Right cardiac atrium (tissue), 5 donors: ENCODE measurements at regions not wholly inside any gene's neighbourhood (a gene's known extent, or its start where the extent isn't known, plus 50 kb on each side); places are given as distances from the start of the nearest gene placed in this dataset.
A peak's percentile ranks its signal among the peaks of the same experiment; 100 is the strongest.

ENCODE experiments used
- ATAC-seq, 2 donors: fragments of 200-7000 bp; cut with Tn5 transposase; one replicate each; pipeline versions ENCODE4 v1.8.0 to v1.9.1; 2020; ENCODE audit warnings: moderate library complexity in 2 of 2, mild to moderate bottlenecking in 1 of 2
- DNase-seq, 3 donors: peaks; one replicate each; pipeline ENCODE4 v3.0.0-alpha.2; 2020
- H3K27ac ChIP-seq: one replicate; pipeline ENCODE4 v1.5.1; 2013; ENCODE audit warnings: mild to moderate bottlenecking, low read length, control low read depth, moderate library complexity
- H3K27me3 ChIP-seq: one replicate; pipeline ENCODE4 v1.6.1; 2013; ENCODE audit not compliant: control insufficient read depth, insufficient read depth
- H3K4me1 ChIP-seq: one replicate; pipeline ENCODE4 v1.6.1; 2013; ENCODE audit warnings: low read length; ENCODE audit not compliant: control insufficient read depth, insufficient read depth
- H3K4me3 ChIP-seq: one replicate; pipeline ENCODE4 v1.5.1; 2013; ENCODE audit warnings: low read length, control low read depth
- H3K9me3 ChIP-seq: one replicate; pipeline ENCODE4 v1.6.1; 2013; ENCODE audit warnings: low read length; ENCODE audit not compliant: control insufficient read depth
- WGBS: extraction: QIAGEN DNeasy Blood & Tissue Kit; methylation state at CpG from one replicate; pipeline ENCODE4 v1.1.7; 2013; 5-methylcytosine and 5-hydroxymethylcytosine counted together
- intact Hi-C, 4 donors: fragments of 100-400 bp; cut with DNase I; formaldehyde crosslinking; loops; one replicate each; pipeline versions ENCODE4 v1.11.0 to v1.14.0; 2022 to 2023
- donor health status: healthy with polysubstance abuse.
- donor health status: DM: no; HTN: yes; CAD: no.
- donor health status: DM: no; HTN: no; CAD: no.
- donor health status: DM: no; HTN: yes; CAD: no; lungs with severe emphysema.
- donor health status: DM: yes; HTN: yes; CAD: no.

DNA sequence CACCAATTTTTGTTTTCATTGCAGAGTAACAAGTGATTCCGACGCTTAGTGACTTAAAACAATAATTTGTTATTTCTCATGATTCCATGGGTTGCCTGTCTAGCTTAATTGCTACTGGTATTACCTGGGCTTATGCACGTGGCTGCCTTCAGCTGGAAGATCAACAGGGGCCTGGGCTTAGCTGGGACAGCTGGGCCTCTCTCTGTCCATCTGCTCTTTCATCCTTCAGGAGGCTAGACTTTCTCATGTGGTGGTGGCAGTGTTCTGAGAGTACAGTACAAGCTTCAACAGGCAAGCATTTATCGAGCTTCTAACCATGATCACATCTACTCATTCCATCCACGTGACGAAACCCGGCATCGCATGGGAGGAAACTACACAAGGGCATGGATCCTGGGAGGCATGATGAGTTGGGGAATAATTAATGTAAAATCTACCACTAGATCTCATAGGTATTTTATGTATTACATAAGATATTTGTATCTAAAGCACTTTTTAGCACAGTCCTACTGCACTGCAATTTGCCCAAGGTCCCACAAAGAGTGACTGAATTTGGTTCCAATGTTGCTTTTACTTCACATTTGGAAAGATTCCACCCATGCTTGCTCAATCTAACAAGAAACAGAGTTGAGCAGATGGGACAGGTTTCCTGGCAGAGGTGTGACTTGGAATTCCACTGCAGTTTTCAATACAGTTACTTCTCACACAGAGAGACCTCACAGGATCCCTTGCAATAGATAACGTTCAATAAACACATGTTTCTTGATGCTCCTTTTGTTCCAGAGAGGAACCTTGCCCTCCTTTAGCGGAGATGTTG lies 153.1 kb upstream of the FRMD6 start:
- no peak for ATAC-seq
- 84% methylated on average over 10 of the region's 10 CpGs for WGBS
- intact Hi-C loops = no loop called here

DNA sequence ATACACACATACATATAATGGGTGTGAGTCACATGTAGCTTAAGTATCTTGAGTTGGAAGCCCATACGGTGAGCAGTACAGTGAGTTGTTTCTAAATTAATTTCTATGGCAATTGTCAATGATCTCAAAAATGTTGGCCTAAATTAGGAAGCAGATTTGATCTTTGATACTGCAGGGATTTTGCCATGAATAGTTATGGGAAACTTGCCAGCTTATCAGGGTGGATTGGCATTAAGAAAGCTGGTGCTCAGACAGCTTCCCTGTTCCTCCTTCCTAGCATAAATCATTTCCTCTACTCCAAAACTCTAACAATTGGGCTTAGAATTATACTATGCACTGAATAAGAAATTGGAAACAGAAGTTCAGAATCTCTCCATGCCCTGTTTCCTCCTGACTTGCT lies 150.9 kb upstream of the FRMD6 start:
- intact Hi-C loops = no loop called here
- Histone ChIP-seq H3K4me1 (no peaks in the 10 kb centered on the region), H3K27me3 (no peaks in the 10 kb centered on the region), H3K4me3 (no peak overlapping the region), H3K9me3 (no peaks in the 10 kb centered on the region), H3K27ac (no peak overlapping the region)
- WGBS = 74% methylated on average over 1 of the region's 1 CpG
- DNase-seq (no peak), ATAC-seq (no peak)

More for the DNA sequence above, 153.1 kb upstream of the FRMD6 start:
- no peaks in the 10 kb centered on the region for H3K9me3 ChIP-seq
- no peaks in the 10 kb centered on the region for H3K27me3 ChIP-seq
- H3K27ac ChIP-seq = no peak overlapping the region
- H3K4me1 ChIP-seq = no peaks in the 10 kb centered on the region
- H3K4me3 ChIP-seq = no peak overlapping the region
- DNase-seq = no peak

DNA sequence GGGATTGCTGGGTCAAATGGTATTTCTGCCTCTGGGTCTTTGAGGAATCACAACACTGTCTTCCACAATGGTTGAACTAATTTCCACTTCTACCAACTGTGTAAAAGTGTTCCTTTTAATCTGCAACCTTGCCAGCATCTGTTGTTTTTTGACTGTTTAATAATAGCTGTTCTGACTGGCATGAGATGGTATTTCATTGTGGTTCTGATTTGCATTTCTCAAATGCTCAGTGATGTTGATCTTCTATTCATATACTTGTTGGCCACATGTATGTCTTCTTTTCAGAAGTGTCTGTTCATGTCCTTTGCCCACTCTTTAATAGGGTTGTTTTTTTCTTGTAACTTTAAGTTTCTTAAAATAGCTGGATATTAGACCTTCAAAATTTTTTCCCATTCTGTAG lies 150.0 kb upstream of the FRMD6 start:
- ATAC-seq = no peak

DNA sequence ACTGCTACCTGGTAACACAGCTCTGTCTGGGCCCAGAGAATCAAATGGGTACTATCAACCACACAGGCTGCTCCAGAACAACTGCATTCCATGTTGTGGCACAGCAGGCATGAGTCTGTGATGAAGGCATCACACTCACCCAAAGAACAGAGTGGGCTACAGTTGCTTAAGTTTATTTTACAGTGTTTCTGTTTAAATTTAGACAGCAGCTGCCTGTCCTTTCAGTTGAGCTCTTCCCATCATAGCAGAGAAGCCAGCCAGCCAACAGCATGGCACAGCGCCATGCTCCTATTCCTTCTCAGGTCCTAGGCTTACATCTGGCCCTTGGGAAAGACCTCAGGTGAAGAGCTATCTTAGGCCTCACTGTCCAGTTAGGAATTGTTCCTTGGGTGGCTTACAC lies 147.0 kb upstream of the FRMD6 start:
- Histone ChIP-seq H3K9me3 (no peaks in the 10 kb centered on the region), H3K27me3 (no peaks in the 10 kb centered on the region), H3K4me1 (no peaks in the 10 kb centered on the region), H3K4me3 (no peak overlapping the region), H3K27ac (no peak overlapping the region)
- no peak for DNase-seq
- WGBS = 100% methylated on average over 1 of the region's 1 CpG
- intact Hi-C loops = no loop called here
- ATAC-seq = no peak

More for the DNA sequence above, 150.0 kb upstream of the FRMD6 start:
- no peaks in the 10 kb centered on the region for H3K27me3 ChIP-seq
- H3K27ac ChIP-seq = no peak overlapping the region
- intact Hi-C loops = no loop called here
- no peaks in the 10 kb centered on the region for H3K4me1 ChIP-seq
- no peak overlapping the region for H3K4me3 ChIP-seq
- DNase-seq = no peak
- no peaks in the 10 kb centered on the region for H3K9me3 ChIP-seq

DNA sequence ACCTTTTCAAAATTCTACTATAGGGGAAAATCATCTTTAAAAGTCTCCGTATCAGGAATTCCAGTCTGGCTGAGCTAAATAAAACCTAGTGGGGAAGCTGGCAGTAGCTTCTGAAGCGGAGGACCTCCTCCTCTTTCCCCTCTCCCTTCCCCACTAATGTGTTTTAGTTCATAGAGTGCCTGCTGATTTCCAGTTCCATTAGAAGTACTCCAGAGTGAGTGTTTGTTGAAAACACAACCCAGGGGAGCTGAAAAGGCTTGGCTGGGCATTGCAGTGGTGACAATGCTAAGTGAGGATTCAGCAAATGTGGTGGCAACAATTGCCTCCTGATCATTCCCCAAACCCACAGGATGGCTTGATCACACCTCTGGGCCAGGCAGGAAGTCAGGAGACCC lies 144.2 kb upstream of the FRMD6 start:
- Histone ChIP-seq H3K9me3 (no peaks in the 10 kb centered on the region), H3K27ac (no peak overlapping the region), H3K4me1 (no peaks in the 10 kb centered on the region), H3K27me3 (no peaks in the 10 kb centered on the region), H3K4me3 (no peak overlapping the region)
- ATAC-seq (peak in 1 of 2 donors; percentile 83), DNase-seq (peak in 2 of 3 donors; percentile 53 to 68)
- WGBS = 40% methylated on average over 2 of the region's 2 CpGs
- intact Hi-C loops = no loop called here

DNA sequence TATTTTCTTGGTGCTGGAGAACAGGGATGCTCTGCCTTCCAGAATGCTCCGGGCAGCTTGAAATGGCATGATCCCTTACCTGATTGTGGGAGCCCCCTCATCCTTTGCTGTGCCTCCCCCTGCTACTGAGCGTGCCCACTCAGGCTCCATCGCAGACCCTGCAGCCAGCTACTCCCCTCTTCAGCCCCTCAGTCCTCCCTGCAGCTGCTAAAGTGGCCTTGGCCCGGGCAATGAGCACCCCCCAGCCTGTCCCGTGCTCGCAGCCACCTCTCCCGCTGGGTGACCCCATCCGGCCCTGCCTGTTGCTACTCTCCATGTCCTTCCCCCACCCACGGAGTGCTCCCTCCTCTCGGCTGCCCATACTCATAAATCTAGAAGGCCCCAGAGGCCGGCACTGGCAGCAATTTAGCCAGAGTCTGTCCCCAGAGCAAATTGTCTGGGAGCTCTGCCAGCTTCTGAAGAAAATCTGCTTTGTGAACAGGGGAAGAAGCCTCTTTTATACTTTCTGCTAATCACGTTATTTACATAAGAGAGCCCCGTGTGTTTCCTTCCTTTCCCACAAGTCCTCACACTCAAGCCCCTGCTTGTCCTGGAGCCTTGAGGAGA lies 143.7 kb upstream of the FRMD6 start:
- ATAC-seq = peak; percentile 69 to 87
- intact Hi-C loops = no loop called here
- peak; percentile 56 to 86 (median 84) for DNase-seq
- Histone ChIP-seq H3K4me3 (no peak overlapping the region), H3K27ac (no peak overlapping the region), H3K4me1 (no peaks in the 10 kb centered on the region), H3K9me3 (no peaks in the 10 kb centered on the region), H3K27me3 (no peaks in the 10 kb centered on the region)
- WGBS = 33% methylated on average over 13 of the region's 13 CpGs

DNA sequence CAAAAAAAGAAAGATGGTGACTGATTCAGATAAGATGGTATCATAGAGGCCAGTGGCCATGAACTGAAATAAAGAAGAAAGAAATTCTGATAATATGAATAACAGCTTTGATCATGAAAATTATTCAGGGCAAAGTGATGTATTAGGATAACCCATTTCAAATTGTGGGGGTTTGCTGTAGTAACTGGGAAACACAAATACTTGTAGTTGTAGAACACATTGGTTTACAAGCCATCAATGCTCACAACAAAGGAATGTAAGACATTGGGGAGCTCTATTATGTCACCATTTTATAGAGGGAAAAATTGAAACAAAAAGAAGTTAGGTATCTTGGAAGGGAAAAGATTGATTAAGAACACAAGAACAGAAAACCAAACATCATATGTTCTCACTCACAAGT lies 140.4 kb upstream of the FRMD6 start:
- Histone ChIP-seq H3K9me3 (no peaks in the 10 kb centered on the region), H3K27me3 (no peaks in the 10 kb centered on the region), H3K4me1 (no peaks in the 10 kb centered on the region), H3K27ac (no peak overlapping the region), H3K4me3 (no peak overlapping the region)
- no peak for DNase-seq
- no peak for ATAC-seq
- intact Hi-C loops = no loop called here

DNA sequence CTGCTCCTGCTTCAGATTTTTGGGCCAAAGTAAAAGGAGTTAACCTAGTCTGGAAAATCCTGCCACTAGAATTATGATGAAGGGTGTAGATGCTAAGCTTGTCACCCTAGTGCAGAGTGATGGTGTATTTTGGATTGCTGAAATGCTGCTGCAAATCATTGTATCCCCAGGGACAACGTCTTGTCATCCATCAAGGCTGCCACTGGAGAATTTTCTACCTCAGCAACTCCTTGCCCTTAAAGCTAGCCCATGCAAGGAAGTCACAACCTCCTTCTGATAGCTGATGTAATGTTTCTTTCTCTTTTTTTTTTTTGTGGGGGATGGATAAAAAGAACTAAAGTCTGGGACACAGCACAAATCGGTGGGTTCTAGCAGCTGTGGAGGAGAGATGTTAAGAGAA lies 139.4 kb upstream of the FRMD6 start:
- DNase-seq (no peak), ATAC-seq (no peak)
- H3K27me3 ChIP-seq = no peaks in the 10 kb centered on the region
- intact Hi-C loops = no loop called here
- no peaks in the 10 kb centered on the region for H3K9me3 ChIP-seq
- no peak overlapping the region for H3K4me3 ChIP-seq
- WGBS = 49% methylated on average over 2 of the region's 2 CpGs
- no peak overlapping the region for H3K27ac ChIP-seq
- no peaks in the 10 kb centered on the region for H3K4me1 ChIP-seq

DNA sequence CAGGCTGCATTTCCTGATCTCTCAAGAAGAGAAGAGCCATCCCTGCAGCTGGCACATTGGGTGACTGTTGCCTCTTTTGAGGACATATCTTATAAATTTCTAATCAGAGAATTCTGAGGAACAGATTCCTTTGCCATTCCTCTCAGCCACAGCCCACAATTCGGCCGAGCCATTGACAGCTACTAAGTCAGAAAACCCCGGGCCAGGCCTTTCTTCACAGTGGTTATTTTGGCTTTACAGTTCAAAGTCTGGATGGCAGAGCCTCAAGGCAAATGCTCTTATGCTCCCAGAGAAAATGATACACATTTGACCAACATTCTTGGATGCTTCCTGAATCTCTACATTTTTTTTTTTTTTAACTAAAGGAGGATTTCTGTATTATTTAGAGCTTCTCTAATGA lies 138.4 kb upstream of the FRMD6 start:
- no peak overlapping the region for H3K27ac ChIP-seq
- ATAC-seq (no peak), DNase-seq (no peak)
- 91% methylated on average over 3 of the region's 3 CpGs for WGBS
- H3K4me1 ChIP-seq = no peaks in the 10 kb centered on the region
- no peak overlapping the region for H3K4me3 ChIP-seq
- H3K27me3 ChIP-seq = no peaks in the 10 kb centered on the region
- intact Hi-C loops = no loop called here
- no peaks in the 10 kb centered on the region for H3K9me3 ChIP-seq

DNA sequence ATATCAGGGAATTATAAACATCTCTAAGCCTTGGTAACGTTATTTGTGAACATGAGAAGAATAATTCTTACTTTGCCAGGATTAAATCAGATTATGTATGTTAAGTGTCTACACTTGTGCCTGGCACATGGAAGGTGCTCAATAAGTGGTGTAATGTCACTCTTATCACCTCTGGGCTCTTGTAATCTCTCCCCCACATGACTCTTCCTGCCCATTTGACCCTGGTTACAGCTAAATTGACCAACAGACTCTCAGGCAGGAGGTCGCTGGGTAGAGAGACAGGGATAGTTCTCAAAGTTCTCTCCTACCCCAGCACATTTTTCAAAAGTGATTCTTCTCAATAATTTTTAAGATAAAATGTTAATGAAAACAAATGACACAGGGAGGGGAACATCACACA lies 137.8 kb upstream of the FRMD6 start:
- intact Hi-C loops = no loop called here
- no peaks in the 10 kb centered on the region for H3K4me1 ChIP-seq
- H3K4me3 ChIP-seq = no peak overlapping the region
- H3K27me3 ChIP-seq = no peaks in the 10 kb centered on the region
- no peaks in the 10 kb centered on the region for H3K9me3 ChIP-seq
- 69% methylated on average over 2 of the region's 2 CpGs for WGBS
- no peak overlapping the region for H3K27ac ChIP-seq
- ATAC-seq (no peak), DNase-seq (no peak)

DNA sequence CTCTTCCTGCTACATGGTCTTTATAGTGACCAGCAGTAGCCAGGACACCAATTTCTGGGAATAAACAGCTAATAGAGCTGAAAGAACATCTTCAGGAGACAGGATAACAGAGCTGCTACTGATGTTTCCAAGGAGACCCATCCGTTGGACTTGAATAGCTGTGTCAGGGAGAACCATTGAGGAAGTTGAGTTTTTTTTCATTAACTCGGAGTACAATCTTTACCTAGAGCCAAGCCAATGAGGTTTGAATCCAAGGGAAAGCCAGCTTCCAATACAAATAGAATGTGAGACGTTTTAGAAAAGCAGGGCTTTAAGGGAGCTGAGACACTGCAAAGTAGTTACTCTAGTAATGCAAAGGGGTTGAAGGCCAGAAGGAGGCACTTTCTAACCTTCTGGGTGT lies 136.1 kb upstream of the FRMD6 start:
- H3K27ac ChIP-seq = no peak overlapping the region
- 62% methylated on average over 3 of the region's 3 CpGs for WGBS
- intact Hi-C loops = no loop called here
- H3K4me1 ChIP-seq = no peaks in the 10 kb centered on the region
- no peaks in the 10 kb centered on the region for H3K27me3 ChIP-seq
- no peak for ATAC-seq
- H3K9me3 ChIP-seq = no peaks in the 10 kb centered on the region
- no peak overlapping the region for H3K4me3 ChIP-seq
- no peak for DNase-seq
